NB4 (cell line): ENCODE measurements at regions not wholly inside any gene's neighbourhood (a gene's known extent, or its start where the extent isn't known, plus 50 kb on each side); places are given as distances from the start of the nearest gene placed in this dataset.

ENCODE experiments used
- DNase-seq: peaks from one replicate; pipeline ENCODE4 v3.0.0; 2010; ENCODE audit warnings: low read depth
- H3K4me3 ChIP-seq: one replicate; pipeline ENCODE4 v1.5.1; 2011; ENCODE audit warnings: mild to moderate bottlenecking, low read depth, low read length, moderate library complexity
- CTCF ChIP-seq: IDR thresholded peaks from one replicate; pipeline ENCODE4 v1.5.1; 2012; ENCODE audit warnings: low read depth, low read length
- MAX ChIP-seq: IDR thresholded peaks from 2 replicates; pipeline ENCODE4 v1.6.1; 2011; ENCODE audit warnings: low read depth, low read length
- MYC ChIP-seq: IDR thresholded peaks from 2 replicates; pipeline ENCODE4 v1.6.1; 2011; ENCODE audit warnings: low read depth, low read length
- POLR2A ChIP-seq: IDR thresholded peaks from 2 replicates; pipeline ENCODE4 v1.6.1; 2011; ENCODE audit warnings: mild to moderate bottlenecking; ENCODE audit not compliant: insufficient read length; ENCODE audit errors: extremely low read depth

GRCh38 chr14:101623077-101623372 is 61.7 kb downstream of the DIO3 start:
- H3K4me3 ChIP-seq, result no peak overlapping the region
- DNase-seq, result no peak
- TF ChIP-seq MYC (no peak), CTCF (no peak), POLR2A (no peak), MAX (no peak)

GRCh38 chr14:101623685-101624444 is 62.6 kb downstream of the DIO3 start:
- no peak for TF ChIP-seq MYC
- TF ChIP-seq POLR2A, result no peak
- no peak for TF ChIP-seq CTCF
- TF ChIP-seq MAX, result no peak
- no peak overlapping the region for H3K4me3 ChIP-seq
- DNase-seq, result no peak

GRCh38 chr14:101624536-101624935 is 63.2 kb downstream of the DIO3 start:
- TF ChIP-seq MAX (no peak), CTCF (no peak)
- DNase-seq, result no peak
- no peak overlapping the region for H3K4me3 ChIP-seq

GRCh38 chr14:101625336-101626097 is 64.2 kb downstream of the DIO3 start:
- no peak for TF ChIP-seq POLR2A
- no peak for TF ChIP-seq MAX
- TF ChIP-seq MYC, result no peak
- TF ChIP-seq CTCF, result no peak

GRCh38 chr14:101626331-101626730 is 65.0 kb downstream of the DIO3 start:
- DNase-seq, result no peak
- no peak for TF ChIP-seq MYC
- no peak for TF ChIP-seq POLR2A
- no peak for TF ChIP-seq MAX
- TF ChIP-seq CTCF, result no peak
- no peak overlapping the region for H3K4me3 ChIP-seq

More at GRCh38 chr14:101625336-101626097, 64.2 kb downstream of the DIO3 start:
- DNase-seq, result no peak
- no peak overlapping the region for H3K4me3 ChIP-seq

- TF ChIP-seq MYC, result no peak
- no peak for TF ChIP-seq MAX
- TF ChIP-seq CTCF, result no peak
- no peak for TF ChIP-seq POLR2A
- DNase-seq, result no peak
- no peak overlapping the region for H3K4me3 ChIP-seq
Measured at GRCh38 chr14:101627915-101628262, 66.6 kb downstream of the DIO3 start.
